HFFc6 (cell line): ENCODE measurements at regions not wholly inside any gene's neighbourhood (a gene's known extent, or its start where the extent isn't known, plus 50 kb on each side); places are given as distances from the start of the nearest gene placed in this dataset.

Experiments used
- DNase-seq: peaks from one replicate; pipeline ENCODE4 v3.0.0-alpha.2; 2018
- H3K27ac Mint-ChIP-seq: 2 replicates; pipeline ENCODE4 v1.8.0; 2020; ENCODE audit warnings: mild to moderate bottlenecking, mixed read lengths
- H3K27me3 Mint-ChIP-seq: 2 replicates; pipeline ENCODE4 v1.8.0; 2021; ENCODE audit warnings: mild to moderate bottlenecking, moderate library complexity, mixed read lengths; ENCODE audit not compliant: insufficient read depth
- H3K36me3 Mint-ChIP-seq: 2 replicates; pipeline ENCODE4 v1.8.0; 2021; ENCODE audit warnings: low read depth, mixed read lengths
- H3K4me1 Mint-ChIP-seq: 2 replicates; pipeline ENCODE4 v1.8.0; 2020; ENCODE audit warnings: low read depth, mixed read lengths
- H3K4me3 Mint-ChIP-seq: 2 replicates; pipeline ENCODE4 v1.8.0; 2020; ENCODE audit warnings: mild to moderate bottlenecking, moderate library complexity, mixed read lengths
- H3K9me3 Mint-ChIP-seq: 2 replicates; pipeline ENCODE4 v1.8.0; 2020; ENCODE audit warnings: mild to moderate bottlenecking, mixed read lengths
- TF ChIP-seq, protein P1 (sequence below): fragments of 200-600 bp; sonication (generic); IDR thresholded peaks from 2 replicates; pipeline ENCODE4 v1.5.0; 2021; ENCODE audit warnings: antibody characterized with exemption, mild to moderate bottlenecking

DNA sequence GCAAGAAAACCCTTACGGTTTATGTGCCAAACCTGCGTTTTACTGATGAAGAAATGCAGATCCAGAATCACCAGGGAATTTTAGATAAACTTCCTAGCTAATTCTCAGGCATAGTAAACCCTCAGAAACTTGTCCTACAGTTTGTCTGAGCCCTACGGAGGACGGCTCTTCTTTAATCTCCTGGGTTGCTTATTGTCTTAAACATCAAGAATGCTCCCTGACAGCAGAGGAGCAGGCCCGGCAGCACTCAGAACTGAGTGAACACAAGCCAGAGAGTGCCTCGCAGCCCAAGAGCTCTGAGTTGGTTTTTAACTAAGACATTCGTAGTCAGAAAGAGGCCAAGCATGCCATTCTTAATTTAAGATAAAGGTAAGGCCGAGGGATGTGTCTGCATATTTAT is 114.7 kb upstream of the ERCC6L2 start:
- Mint-ChIP-seq H3K4me3 (no peak overlapping the region), H3K27ac (no peak overlapping the region), H3K36me3 (no peaks in the 10 kb centered on the region)

DNA sequence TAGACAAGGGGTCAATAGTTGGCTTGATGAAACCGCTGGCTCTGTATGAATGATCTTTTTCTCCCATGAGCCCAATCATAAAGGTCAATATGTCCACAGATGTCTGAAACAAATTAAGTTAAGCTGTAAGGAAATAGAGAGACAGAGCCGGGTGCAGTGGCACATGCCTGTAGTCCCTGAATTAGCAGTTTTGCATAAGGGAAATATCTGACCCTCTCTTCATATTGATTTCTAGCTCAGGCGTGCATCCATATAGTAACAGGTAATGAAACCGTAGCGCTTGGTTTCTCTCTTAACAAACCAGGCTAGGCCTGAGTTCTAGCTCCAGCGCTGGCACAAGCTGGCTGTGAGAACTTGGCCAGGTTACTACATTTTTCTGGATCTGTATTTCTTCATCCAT is 118.1 kb upstream of the ERCC6L2 start:
- H3K4me1 Mint-ChIP-seq = peaks cover 13% of the 10 kb centered on the region
- H3K4me3 Mint-ChIP-seq = no peak overlapping the region
- no peaks in the 10 kb centered on the region for H3K9me3 Mint-ChIP-seq
- no peak overlapping the region for H3K27ac Mint-ChIP-seq
- TF ChIP-seq, protein P1, sequence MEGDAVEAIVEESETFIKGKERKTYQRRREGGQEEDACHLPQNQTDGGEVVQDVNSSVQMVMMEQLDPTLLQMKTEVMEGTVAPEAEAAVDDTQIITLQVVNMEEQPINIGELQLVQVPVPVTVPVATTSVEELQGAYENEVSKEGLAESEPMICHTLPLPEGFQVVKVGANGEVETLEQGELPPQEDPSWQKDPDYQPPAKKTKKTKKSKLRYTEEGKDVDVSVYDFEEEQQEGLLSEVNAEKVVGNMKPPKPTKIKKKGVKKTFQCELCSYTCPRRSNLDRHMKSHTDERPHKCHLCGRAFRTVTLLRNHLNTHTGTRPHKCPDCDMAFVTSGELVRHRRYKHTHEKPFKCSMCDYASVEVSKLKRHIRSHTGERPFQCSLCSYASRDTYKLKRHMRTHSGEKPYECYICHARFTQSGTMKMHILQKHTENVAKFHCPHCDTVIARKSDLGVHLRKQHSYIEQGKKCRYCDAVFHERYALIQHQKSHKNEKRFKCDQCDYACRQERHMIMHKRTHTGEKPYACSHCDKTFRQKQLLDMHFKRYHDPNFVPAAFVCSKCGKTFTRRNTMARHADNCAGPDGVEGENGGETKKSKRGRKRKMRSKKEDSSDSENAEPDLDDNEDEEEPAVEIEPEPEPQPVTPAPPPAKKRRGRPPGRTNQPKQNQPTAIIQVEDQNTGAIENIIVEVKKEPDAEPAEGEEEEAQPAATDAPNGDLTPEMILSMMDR = no peak
- no peak for DNase-seq
- H3K36me3 Mint-ChIP-seq = no peaks in the 10 kb centered on the region
- peaks cover 21% of the 10 kb centered on the region for H3K27me3 Mint-ChIP-seq

More for the DNA sequence above, 114.7 kb upstream of the ERCC6L2 start:
- Mint-ChIP-seq H3K27me3 (peaks cover 13% of the 10 kb centered on the region), H3K4me1 (peaks cover 13% of the 10 kb centered on the region), H3K9me3 (no peaks in the 10 kb centered on the region)
- TF ChIP-seq, protein P1 = no peak
- no peak for DNase-seq

DNA sequence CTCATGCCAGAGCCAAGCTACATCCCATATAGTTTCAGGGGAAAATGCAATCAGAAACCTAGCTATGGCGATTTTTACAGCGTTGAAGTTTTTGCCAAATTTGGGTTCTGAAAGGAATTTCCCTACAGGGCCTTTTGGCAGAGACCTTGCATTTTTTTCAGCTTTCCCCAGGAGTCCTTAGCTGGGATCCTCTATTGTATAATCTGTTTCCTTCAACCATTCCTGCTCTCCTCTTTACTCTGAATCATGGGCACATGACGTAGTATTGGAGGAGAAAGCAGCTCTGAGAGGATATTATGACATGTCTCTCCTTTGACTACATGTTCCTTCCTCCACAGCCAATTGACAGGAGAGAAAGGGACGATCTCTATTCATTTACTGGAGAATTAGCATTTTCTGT is 118.5 kb upstream of the ERCC6L2 start:
- H3K9me3 Mint-ChIP-seq = no peaks in the 10 kb centered on the region
- TF ChIP-seq, protein P1 = no peak
- peak; percentile 55 for DNase-seq
- no peak overlapping the region for H3K4me3 Mint-ChIP-seq
- H3K4me1 Mint-ChIP-seq = peaks cover 13% of the 10 kb centered on the region
- H3K27ac Mint-ChIP-seq = no peak overlapping the region
- H3K36me3 Mint-ChIP-seq = no peaks in the 10 kb centered on the region
- peaks cover 21% of the 10 kb centered on the region for H3K27me3 Mint-ChIP-seq

DNA sequence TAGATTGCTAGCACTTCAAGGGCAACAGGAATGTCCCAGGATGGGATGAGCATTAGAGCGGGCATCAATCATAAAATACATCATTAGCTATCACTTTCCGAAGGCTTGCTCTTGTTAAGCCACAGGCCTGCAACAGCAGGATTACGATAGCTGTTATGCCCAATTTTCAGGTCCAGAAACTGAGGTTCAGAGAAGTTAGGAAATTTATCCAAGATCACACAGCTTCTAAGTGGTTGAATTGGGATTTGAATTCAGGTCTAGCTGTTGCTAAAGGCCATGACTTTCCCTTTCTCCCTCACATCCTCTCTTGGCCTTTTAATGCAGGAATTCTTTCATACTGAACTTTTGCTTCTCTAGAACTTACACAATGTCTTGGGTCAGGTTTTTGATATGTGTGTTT is 119.4 kb upstream of the ERCC6L2 start:
- H3K36me3 Mint-ChIP-seq = no peaks in the 10 kb centered on the region
- H3K27me3 Mint-ChIP-seq = peaks cover 20% of the 10 kb centered on the region
- H3K4me3 Mint-ChIP-seq = no peak overlapping the region
- H3K27ac Mint-ChIP-seq = no peak overlapping the region
- TF ChIP-seq, protein P1 = no peak
- H3K4me1 Mint-ChIP-seq = peaks cover 13% of the 10 kb centered on the region
- no peak for DNase-seq
- H3K9me3 Mint-ChIP-seq = no peaks in the 10 kb centered on the region

DNA sequence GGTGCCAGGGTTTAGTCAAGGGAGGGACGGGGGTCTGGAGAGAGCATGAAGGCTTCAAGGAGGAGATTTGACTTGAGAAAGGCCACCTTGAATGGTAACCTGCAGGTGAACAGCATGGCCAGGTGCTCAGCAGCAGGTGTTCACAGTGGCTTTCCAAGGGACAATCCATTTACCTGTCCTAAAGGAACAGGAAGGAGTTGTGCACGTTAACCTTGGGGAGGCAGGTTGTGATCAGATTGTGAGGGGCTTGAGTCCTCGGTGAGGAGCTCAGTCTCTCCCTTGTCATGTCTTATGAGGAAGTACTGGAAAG is 120.1 kb upstream of the ERCC6L2 start:
- Mint-ChIP-seq H3K27ac (no peak overlapping the region), H3K27me3 (peaks cover 17% of the 10 kb centered on the region), H3K9me3 (no peaks in the 10 kb centered on the region), H3K4me1 (peaks cover 13% of the 10 kb centered on the region), H3K36me3 (no peaks in the 10 kb centered on the region), H3K4me3 (no peak overlapping the region)
- TF ChIP-seq, protein P1 = no peak
- DNase-seq = no peak
